ENCODE measurements at regions not wholly inside any gene's neighbourhood (a gene's known extent, or its start where the extent isn't known, plus 50 kb on each side); places are given as distances from the start of the nearest gene placed in this dataset.
"Not testable (repeated sequence)": the region's sequence is repeated elsewhere in the genome, so short reads cannot be mapped to it uniquely, and the experiment has no call there.

GRCh38 chr2:179331061-179331460 is 66.4 kb upstream of the SESTD1 start:
- Histone ChIP-seq H3K9me3 (peaks cover 0 to 14% (median 0%) of the 10 kb centered on the region in 4 donors), H3K4me1 (peaks cover 0 to 16% (median 0%) of the 10 kb centered on the region in 4 donors), H3K27me3 (no peaks in the 10 kb centered on the region), H3K36me3 (no peaks in the 10 kb centered on the region), H3K27ac (no peak overlapping the region), H3K4me3 (no peak overlapping the region)
- TF ChIP-seq EP300 (IDR thresholded peaks at IDR 0.05) (no peak), CTCF (IDR thresholded peaks at IDR 0.05) (no peak), POLR2A (IDR thresholded peaks at IDR 0.05) (no peak)
- DNase-seq (ENCODE audit: low spot score in 2 of 2), result no peak
- WGBS, 2 donors, result 87 to 94% methylated on average over 3 of the region's 3 CpGs

DNA sequence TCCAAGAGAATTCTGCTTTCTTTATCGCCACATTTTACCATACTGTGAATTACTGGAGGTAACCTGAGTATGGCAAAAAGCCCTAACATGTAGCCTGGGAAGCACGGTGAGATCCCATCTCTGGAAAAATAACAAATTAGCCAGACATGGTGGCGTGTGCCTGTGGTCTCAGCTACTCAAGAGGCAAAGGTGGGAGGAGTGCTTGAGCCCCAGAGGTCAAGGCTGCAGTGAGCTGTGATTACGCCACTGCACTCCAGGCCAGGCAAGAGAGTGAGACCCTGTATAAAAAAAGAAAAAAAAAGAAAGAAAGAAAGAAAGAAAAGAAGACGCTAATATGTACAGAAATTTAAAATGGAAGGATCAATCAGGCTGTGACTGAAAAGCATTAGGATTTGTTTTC is 57.7 kb upstream of the SESTD1 start:
- Histone ChIP-seq H3K27ac (no peak overlapping the region), H3K9me3 (no peaks in the 10 kb centered on the region), H3K4me1 (no peaks in the 10 kb centered on the region), H3K4me3 (no peak overlapping the region), H3K27me3 (no peaks in the 10 kb centered on the region), H3K36me3 (no peaks in the 10 kb centered on the region)
- 82 to 89% methylated on average over 5 of the region's 5 CpGs for WGBS, 2 donors
- no peak for DNase-seq (ENCODE audit: low spot score in 2 of 2)
- TF ChIP-seq CTCF (IDR thresholded peaks at IDR 0.05) (no peak), POLR2A (IDR thresholded peaks at IDR 0.05) (no peak), EP300 (IDR thresholded peaks at IDR 0.05) (no peak)

- H3K27ac ChIP-seq; DNase-seq (ENCODE audit: low spot score in 2 of 2); H3K27me3 ChIP-seq; H3K9me3 ChIP-seq; H3K36me3 ChIP-seq; H3K4me3 ChIP-seq; H3K4me1 ChIP-seq: not testable (repeated sequence)
- 89 to 95% methylated on average over 3 of the region's 3 CpGs for WGBS, 2 donors
These were observed 56.4 kb upstream of the SESTD1 start for GRCh38 chr2:179321034-179321433.

GRCh38 chr2:179314729-179315128 is 50.1 kb upstream of the SESTD1 start:
- WGBS, 2 donors, result 85 to 89% methylated on average over 9 of the region's 9 CpGs
- not testable (repeated sequence) for H3K4me3 ChIP-seq; DNase-seq (ENCODE audit: low spot score in 2 of 2)

More at GRCh38 chr2:179314729-179315128, 50.1 kb upstream of the SESTD1 start:
- H3K4me1 ChIP-seq, H3K27me3 ChIP-seq, H3K36me3 ChIP-seq, H3K27ac ChIP-seq: not testable (repeated sequence)
- H3K9me3 ChIP-seq, result peaks cover 0 to 15% (median 0%) of the 10 kb centered on the region in 4 donors

Data from tibial nerve (tissue), 4 donors.